ENCODE measurements at regions not wholly inside any gene's neighbourhood (a gene's known extent, or its start where the extent isn't known, plus 50 kb on each side); places are given as distances from the start of the nearest gene placed in this dataset.

GRCh38 chr6:156280065-156280464, 497.1 kb upstream of the ARID1B start:
- Histone ChIP-seq H3K27me3 (ENCODE audit: insufficient read depth, low read depth, low read length) (no peaks in the 10 kb centered on the region), H3K9me2 (ENCODE audit: insufficient read depth, low read length) (no peaks in the 10 kb centered on the region), H3K9ac (ENCODE audit: low read length) (no peak overlapping the region), H3F3A (ENCODE audit: insufficient read depth, low read length, poor library complexity, severe bottlenecking) (no peaks in the 10 kb centered on the region), H3K4me2 (ENCODE audit: low read length) (no peak overlapping the region), H2AFZ (ENCODE audit: low read depth, low read length) (no peak overlapping the region), H3K4me3 (ENCODE audit: low read length) (no peak overlapping the region), H3K27ac (ENCODE audit: low read length) (no peak overlapping the region), H3K36me3 (ENCODE audit: insufficient read depth, low read length) (no peaks in the 10 kb centered on the region), H3K9me3 (ENCODE audit: low read length) (peaks cover 5% of the 10 kb centered on the region), H3K79me2 (replicated peaks; ENCODE audit: insufficient read depth, low read length) (no peaks in the 10 kb centered on the region), H4K20me1 (ENCODE audit: insufficient read depth) (no peaks in the 10 kb centered on the region)
- TF ChIP-seq POLR2AphosphoS5 (IDR thresholded peaks at IDR 0.05), result no peak
- TF ChIP-seq TAF1 (IDR thresholded peaks at IDR 0.05; ENCODE audit: low read depth), result no peak
- no peak for TF ChIP-seq CTCF (IDR thresholded peaks at IDR 0.05; ENCODE audit: poor library complexity, severe bottlenecking)
- TF ChIP-seq RAD21 (conservative IDR thresholded peaks at IDR 0.05), result no peak
- no peak for TF ChIP-seq EZH2 (IDR thresholded peaks at IDR 0.05; ENCODE audit: borderline replicate concordance, insufficient read depth, low read length, poor library complexity, severe bottlenecking)
- TF ChIP-seq REST (IDR thresholded peaks at IDR 0.05; ENCODE audit: borderline replicate concordance), result no peak

DNA sequence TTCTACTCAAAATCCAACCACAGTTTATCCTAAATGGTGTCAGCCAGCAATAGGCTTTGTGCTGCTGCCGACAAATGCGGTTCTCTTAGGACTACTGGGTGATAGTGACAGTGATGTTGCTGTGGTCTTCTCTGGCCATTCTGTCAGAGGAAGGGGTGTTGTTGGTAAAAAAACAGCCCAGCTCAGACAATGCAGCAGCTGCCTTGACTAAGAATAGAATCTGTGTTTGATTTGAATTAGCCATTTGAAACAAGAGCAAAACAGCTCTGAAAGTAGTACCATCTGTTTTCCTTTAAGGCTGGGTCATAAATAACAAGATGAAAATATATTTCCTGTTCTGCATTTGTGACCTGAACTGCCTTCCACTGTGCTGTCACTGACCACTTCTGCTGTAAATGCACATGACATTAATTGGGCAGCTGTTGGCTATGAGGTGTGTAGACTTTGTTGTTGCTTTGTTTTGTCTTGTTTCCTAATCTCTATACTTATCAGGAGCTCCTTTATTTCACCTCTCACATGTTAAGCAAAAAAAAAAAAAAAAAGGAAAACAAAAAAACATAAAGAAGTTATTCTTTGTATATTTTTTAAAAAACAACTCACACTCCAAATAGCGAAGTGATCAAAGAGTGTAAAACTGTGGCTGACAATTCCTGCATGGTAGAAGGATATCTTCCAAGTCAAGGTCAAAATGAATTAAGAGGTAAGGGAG, 497.8 kb upstream of the ARID1B start:
- no peak overlapping the region for H3K9ac ChIP-seq (ENCODE audit: low read length)
- H3K4me2 ChIP-seq (ENCODE audit: low read length), result no peak overlapping the region
- H3K9me2 ChIP-seq (ENCODE audit: insufficient read depth, low read length), result no peaks in the 10 kb centered on the region
- no peaks in the 10 kb centered on the region for H3K36me3 ChIP-seq (ENCODE audit: insufficient read depth, low read length)
- H2AFZ ChIP-seq (ENCODE audit: low read depth, low read length), result no peak overlapping the region
- H4K20me1 ChIP-seq (ENCODE audit: insufficient read depth), result no peaks in the 10 kb centered on the region
- H3K9me3 ChIP-seq (ENCODE audit: low read length), result peaks cover 5% of the 10 kb centered on the region
- H3K79me2 ChIP-seq (replicated peaks; ENCODE audit: insufficient read depth, low read length), result no peaks in the 10 kb centered on the region
- H3K4me3 ChIP-seq (ENCODE audit: low read length), result no peak overlapping the region
- H3K27ac ChIP-seq (ENCODE audit: low read length), result no peak overlapping the region
- H3F3A ChIP-seq (ENCODE audit: insufficient read depth, low read length, poor library complexity, severe bottlenecking), result no peaks in the 10 kb centered on the region
- H3K27me3 ChIP-seq (ENCODE audit: insufficient read depth, low read depth, low read length), result no peaks in the 10 kb centered on the region
- TF ChIP-seq RAD21 (conservative IDR thresholded peaks at IDR 0.05) (no peak), REST (IDR thresholded peaks at IDR 0.05; ENCODE audit: borderline replicate concordance) (no peak), POLR2AphosphoS5 (IDR thresholded peaks at IDR 0.05) (no peak), EP300 (conservative IDR thresholded peaks at IDR 0.05; ENCODE audit: poor library complexity, severe bottlenecking) (no peak), TAF1 (IDR thresholded peaks at IDR 0.05; ENCODE audit: low read depth) (no peak), CTCF (IDR thresholded peaks at IDR 0.05; ENCODE audit: poor library complexity, severe bottlenecking) (no peak), EZH2 (IDR thresholded peaks at IDR 0.05; ENCODE audit: borderline replicate concordance, insufficient read depth, low read length, poor library complexity, severe bottlenecking) (no peak), MXI1 (conservative IDR thresholded peaks at IDR 0.05; ENCODE audit: poor library complexity, severe bottlenecking) (no peak), SMC3 (conservative IDR thresholded peaks at IDR 0.05; ENCODE audit: poor library complexity) (no peak)

All from neural cell (in vitro differentiated cells).